ENCODE measurements at regions not wholly inside any gene's neighbourhood (a gene's known extent, or its start where the extent isn't known, plus 50 kb on each side); places are given as distances from the start of the nearest gene placed in this dataset.

DNA sequence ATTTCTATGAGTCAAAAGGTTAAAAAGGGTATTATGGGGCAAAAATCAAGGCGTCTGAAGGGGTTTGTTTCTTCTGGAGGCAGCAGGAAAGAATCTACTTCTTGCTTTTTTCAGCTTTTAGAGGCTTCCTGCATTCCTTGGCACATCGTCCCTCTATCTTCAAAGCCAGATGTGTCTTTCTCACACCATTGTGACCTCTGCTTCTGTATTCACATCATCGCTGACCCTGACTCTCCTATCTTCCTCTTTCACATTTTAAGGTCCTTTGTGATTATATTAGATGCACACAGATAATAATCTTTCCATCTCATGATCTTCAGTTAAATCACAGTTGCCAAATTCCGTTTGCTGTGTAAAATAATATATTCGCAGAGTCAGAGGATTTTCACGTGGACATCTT lies 112.7 kb downstream of the PPP4R3C start:
- TF ChIP-seq, protein P1, sequence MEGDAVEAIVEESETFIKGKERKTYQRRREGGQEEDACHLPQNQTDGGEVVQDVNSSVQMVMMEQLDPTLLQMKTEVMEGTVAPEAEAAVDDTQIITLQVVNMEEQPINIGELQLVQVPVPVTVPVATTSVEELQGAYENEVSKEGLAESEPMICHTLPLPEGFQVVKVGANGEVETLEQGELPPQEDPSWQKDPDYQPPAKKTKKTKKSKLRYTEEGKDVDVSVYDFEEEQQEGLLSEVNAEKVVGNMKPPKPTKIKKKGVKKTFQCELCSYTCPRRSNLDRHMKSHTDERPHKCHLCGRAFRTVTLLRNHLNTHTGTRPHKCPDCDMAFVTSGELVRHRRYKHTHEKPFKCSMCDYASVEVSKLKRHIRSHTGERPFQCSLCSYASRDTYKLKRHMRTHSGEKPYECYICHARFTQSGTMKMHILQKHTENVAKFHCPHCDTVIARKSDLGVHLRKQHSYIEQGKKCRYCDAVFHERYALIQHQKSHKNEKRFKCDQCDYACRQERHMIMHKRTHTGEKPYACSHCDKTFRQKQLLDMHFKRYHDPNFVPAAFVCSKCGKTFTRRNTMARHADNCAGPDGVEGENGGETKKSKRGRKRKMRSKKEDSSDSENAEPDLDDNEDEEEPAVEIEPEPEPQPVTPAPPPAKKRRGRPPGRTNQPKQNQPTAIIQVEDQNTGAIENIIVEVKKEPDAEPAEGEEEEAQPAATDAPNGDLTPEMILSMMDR (IDR thresholded peaks at IDR 0.05), result no peak
- TF ChIP-seq EZH2 (IDR thresholded peaks at IDR 0.05) (no peak), EZH2phosphoT487 (IDR thresholded peaks at IDR 0.05) (no peak)

Measured in neural progenitor cell (in vitro differentiated cells).